ENCODE measurements at regions not wholly inside any gene's neighbourhood (a gene's known extent, or its start where the extent isn't known, plus 50 kb on each side); places are given as distances from the start of the nearest gene placed in this dataset.

- intact Hi-C loops (cut with micrococcal nuclease; ENCODE audit: unreplicated experiment) = no loop called here
- no peaks in the 10 kb centered on the region for H3K9me3 Mint-ChIP-seq (ENCODE audit: unreplicated experiment)
- H3K27me3 Mint-ChIP-seq (ENCODE audit: insufficient read depth, unreplicated experiment) = no peaks in the 10 kb centered on the region
- no peaks in the 10 kb centered on the region for H3K36me3 ChIP-seq (ENCODE audit: control insufficient read depth, insufficient read depth, low read length)
- no peak overlapping the region for H3K4me3 ChIP-seq (ENCODE audit: low read depth, low read length)
- H3K27ac Mint-ChIP-seq (ENCODE audit: unreplicated experiment) = no peak overlapping the region
- no peak overlapping the region for H3K4me3 Mint-ChIP-seq (ENCODE audit: unreplicated experiment)
- H3K36me3 Mint-ChIP-seq (ENCODE audit: insufficient read depth, unreplicated experiment) = no peaks in the 10 kb centered on the region
- ChIA-PET POLR2A (no interaction called here), CTCF (no interaction called here)
- no peaks in the 10 kb centered on the region for H3K4me1 ChIP-seq
- no peak for TF ChIP-seq CTCF (IDR thresholded peaks at IDR 0.05; ENCODE audit: insufficient read depth in 1 of 2, low read depth in 1 of 2, low read length in 1 of 2, severe bottlenecking in 1 of 2, unreplicated experiment in 1 of 2)
- no peaks in the 10 kb centered on the region for H3K9me3 ChIP-seq
- no peaks in the 10 kb centered on the region for H3K27me3 ChIP-seq (replicated peaks; ENCODE audit: control insufficient read depth, insufficient read depth, low read length)
- no peaks in the 10 kb centered on the region for H3K4me1 Mint-ChIP-seq (ENCODE audit: low read depth, unreplicated experiment)
- DNase-seq = peak in 1 of 2 experiments; percentile 7
- no TSS peak for BruUV-seq (replicated peaks)
These were observed 194.6 kb downstream of the OTOR start for GRCh38 chr20:16942756-16943155.

- intact Hi-C loops (cut with micrococcal nuclease; ENCODE audit: unreplicated experiment) = no loop called here
- no peaks in the 10 kb centered on the region for H3K4me1 Mint-ChIP-seq (ENCODE audit: low read depth, unreplicated experiment)
- Histone ChIP-seq H3K9me3 (no peaks in the 10 kb centered on the region), H3K4me3 (ENCODE audit: low read depth, low read length) (no peak overlapping the region), H3K27me3 (replicated peaks; ENCODE audit: control insufficient read depth, insufficient read depth, low read length) (no peaks in the 10 kb centered on the region), H3K36me3 (ENCODE audit: control insufficient read depth, insufficient read depth, low read length) (no peaks in the 10 kb centered on the region), H3K4me1 (no peaks in the 10 kb centered on the region)
- DNase-seq = no peak
- no peaks in the 10 kb centered on the region for H3K9me3 Mint-ChIP-seq (ENCODE audit: unreplicated experiment)
- no peak overlapping the region for H3K27ac Mint-ChIP-seq (ENCODE audit: unreplicated experiment)
- no peaks in the 10 kb centered on the region for H3K27me3 Mint-ChIP-seq (ENCODE audit: insufficient read depth, unreplicated experiment)
- no peak for TF ChIP-seq CTCF (IDR thresholded peaks at IDR 0.05; ENCODE audit: insufficient read depth in 1 of 2, low read depth in 1 of 2, low read length in 1 of 2, severe bottlenecking in 1 of 2, unreplicated experiment in 1 of 2)
- ChIA-PET CTCF (interaction anchor here (0.5 kb wide), 1 partner anchor 9 kb away, joined by 3 read pairs; no protein-coding TSS in a partner anchor), POLR2A (no interaction called here)
- no TSS peak for BruUV-seq (replicated peaks)
- H3K36me3 Mint-ChIP-seq (ENCODE audit: insufficient read depth, unreplicated experiment) = no peaks in the 10 kb centered on the region
- H3K4me3 Mint-ChIP-seq (ENCODE audit: unreplicated experiment) = no peak overlapping the region
These were observed 196.6 kb downstream of the OTOR start for GRCh38 chr20:16944745-16945144.

- no peak overlapping the region for H3K27ac Mint-ChIP-seq (ENCODE audit: unreplicated experiment)
These were observed 197.5 kb downstream of the OTOR start for GRCh38 chr20:16945619-16946018.

More at GRCh38 chr20:16945619-16946018, 197.5 kb downstream of the OTOR start:
- intact Hi-C loops (cut with micrococcal nuclease; ENCODE audit: unreplicated experiment) = no loop called here
- DNase-seq = no peak
- H3K4me3 Mint-ChIP-seq (ENCODE audit: unreplicated experiment) = no peak overlapping the region
- Histone ChIP-seq H3K9me3 (no peaks in the 10 kb centered on the region), H3K27me3 (replicated peaks; ENCODE audit: control insufficient read depth, insufficient read depth, low read length) (no peaks in the 10 kb centered on the region), H3K4me3 (ENCODE audit: low read depth, low read length) (no peak overlapping the region), H3K36me3 (ENCODE audit: control insufficient read depth, insufficient read depth, low read length) (no peaks in the 10 kb centered on the region), H3K4me1 (no peaks in the 10 kb centered on the region)
- no peaks in the 10 kb centered on the region for H3K27me3 Mint-ChIP-seq (ENCODE audit: insufficient read depth, unreplicated experiment)
- TF ChIP-seq CTCF (IDR thresholded peaks at IDR 0.05; ENCODE audit: insufficient read depth in 1 of 2, low read depth in 1 of 2, low read length in 1 of 2, severe bottlenecking in 1 of 2, unreplicated experiment in 1 of 2) = no peak
- H3K9me3 Mint-ChIP-seq (ENCODE audit: unreplicated experiment) = no peaks in the 10 kb centered on the region
- no TSS peak for BruUV-seq (replicated peaks)
- CTCF ChIA-PET = no interaction called here
- no peaks in the 10 kb centered on the region for H3K36me3 Mint-ChIP-seq (ENCODE audit: insufficient read depth, unreplicated experiment)
- H3K4me1 Mint-ChIP-seq (ENCODE audit: low read depth, unreplicated experiment) = no peaks in the 10 kb centered on the region
- POLR2A ChIA-PET = no interaction called here

Data from Caco-2 (cell line).